HepG2 (cell line): ENCODE measurements at regions not wholly inside any gene's neighbourhood (a gene's known extent, or its start where the extent isn't known, plus 50 kb on each side); places are given as distances from the start of the nearest gene placed in this dataset.

ENCODE experiments used
- ATAC-seq: fragments of 200-7000 bp; cut with Tn5 transposase; 3 replicates; pipeline ENCODE4 v1.9.1; 2020; ENCODE audit warnings: mild to moderate bottlenecking, moderate library complexity
- BruUV-seq: library from RNA; stranded (reverse); fragments of 400-500 nt; replicated peaks from 2 replicates; lab custom pipeline; 2021; lab: Mats Ljungman, UMichigan
- CTCF ChIA-PET: fragments of 300-600 bp; formaldehyde crosslinking; extraction: SDS; loops from one replicate; lab custom pipeline; 2021; ENCODE audit warnings: low total read pairs, inconsistent platforms, low intra/inter-chr PET ratio; lab: Yijun Ruan, JAX
- POLR2A ChIA-PET: fragments of 350-600 bp; sonication (Branson Sonifier 250); formaldehyde crosslinking; loops from one replicate; lab custom pipeline; 2020; ENCODE audit warnings: antibody characterized with exemption, inconsistent platforms; lab: Yijun Ruan, JAX
- DNase-seq: peaks from one replicate; pipeline ENCODE4 v3.0.0-alpha.2; 2015; ENCODE audit warnings: low spot score
- FAIRE-seq: peaks from 3 replicates; lab custom pipeline; 2011; peaks lifted over from hg19 to GRCh38; lab: Jason Lieb, UNC
- H2AFZ ChIP-seq: one replicate; pipeline ENCODE4 v1.6.1; 2011; ENCODE audit warnings: low read length, inconsistent platforms
- H3K27ac ChIP-seq: fragments of 300-600 bp; 3 replicates; pipeline ENCODE4 v1.8.0; 2011; ENCODE audit warnings: mixed run types, mild to moderate bottlenecking, mixed read lengths, low read length, inconsistent platforms; ENCODE audit not compliant: insufficient read depth; ENCODE audit errors: extremely low read length
- H3K27me3 ChIP-seq, 2 experiments: fragments of 200-600 bp in 1 of 2; 2 replicates in 1 of 2; 3 replicates in 1 of 2; pipeline versions ENCODE4 v1.6.0 to v1.8.0; 2011; ENCODE audit warnings: low read length in 2 of 2, mild to moderate bottlenecking in 2 of 2, moderate library complexity in 2 of 2, inconsistent platforms in 1 of 2; ENCODE audit not compliant: insufficient read depth in 2 of 2, control insufficient read depth in 1 of 2
- H3K36me3 ChIP-seq, 2 experiments: fragments of 200-600 bp in 1 of 2; replicated peaks in 1 of 2; 2 replicates in 1 of 2; 3 replicates in 1 of 2; pipeline versions ENCODE4 v1.5.1 to v1.8.0; 2011; ENCODE audit warnings: low read length in 2 of 2, inconsistent platforms in 1 of 2; ENCODE audit not compliant: insufficient read depth in 2 of 2, control insufficient read depth in 1 of 2
- H3K4me1 ChIP-seq: 2 replicates; pipeline ENCODE4 v1.5.1; 2012; ENCODE audit warnings: low read length, inconsistent platforms; ENCODE audit not compliant: insufficient read depth
- H3K4me2 ChIP-seq: 2 replicates; pipeline ENCODE4 v1.6.0; 2011; ENCODE audit warnings: low read depth, low read length, inconsistent platforms
- H3K4me3 ChIP-seq, 3 experiments: fragments of 200-600 bp in 1 of 3; sonication (generic), shearing (Covaris generic) in 1 of 3; replicated peaks in 1 of 3; 2 replicates each; pipeline ENCODE4 v1.5.1; 2011 to 2016; ENCODE audit warnings: low read length in 3 of 3, inconsistent platforms in 2 of 3, low read depth in 2 of 3, mild to moderate bottlenecking in 2 of 3, control low read depth in 1 of 3, mixed read lengths in 1 of 3; ENCODE audit not compliant: insufficient read depth in 1 of 3
- H3K79me2 ChIP-seq: one replicate; pipeline ENCODE4 v1.6.1; 2011; ENCODE audit warnings: low read length, inconsistent platforms; ENCODE audit not compliant: insufficient read depth
- H3K9ac ChIP-seq: 2 replicates; pipeline ENCODE4 v1.6.0; 2011; ENCODE audit warnings: mild to moderate bottlenecking, low read depth, low read length, inconsistent platforms; ENCODE audit not compliant: insufficient read depth
- H3K9me3 ChIP-seq: 2 replicates; pipeline ENCODE4 v1.5.1; 2012; ENCODE audit warnings: mild to moderate bottlenecking, low read length
- H4K20me1 ChIP-seq: 2 replicates; pipeline ENCODE4 v1.6.0; 2011; ENCODE audit warnings: inconsistent platforms, mild to moderate bottlenecking, low read length, moderate library complexity; ENCODE audit not compliant: insufficient read depth
- ATF7 ChIP-seq, 2 experiments: fragments of 450-650 bp in 1 of 2; sonication (generic) in 1 of 2; formaldehyde crosslinking in 1 of 2; IDR thresholded peaks; 2 replicates each; pipeline versions ENCODE4 v1.4.0 to v1.6.1; 2016 to 2020; ENCODE audit warnings: antibody characterized with exemption in 1 of 2, mild to moderate bottlenecking in 1 of 2, missing genetic modification reagents in 1 of 2
- CREB1 ChIP-seq, 2 experiments: fragments of 450-650 bp in 1 of 2; IDR thresholded peaks; 2 replicates each; pipeline ENCODE4 v1.6.1; 2016 to 2017; ENCODE audit warnings: control low read depth in 1 of 2, mild to moderate bottlenecking in 1 of 2, missing compliant biosample characterization in 1 of 2, missing genetic modification characterization in 1 of 2
- CTCF ChIP-seq: sonication (generic); formaldehyde crosslinking; IDR thresholded peaks from 2 replicates; pipeline ENCODE4 v1.5.0; 2020; ENCODE audit warnings: mild to moderate bottlenecking, missing genetic modification reagents, moderate library complexity
- HINFP ChIP-seq: sonication (generic); formaldehyde crosslinking; IDR thresholded peaks from 2 replicates; pipeline ENCODE4 v1.4.0; 2020; ENCODE audit warnings: low read depth, mild to moderate bottlenecking, missing genetic modification reagents
- ZNF367 ChIP-seq: sonication (generic); formaldehyde crosslinking; IDR thresholded peaks from 2 replicates; pipeline ENCODE4 v1.4.0; 2020; ENCODE audit warnings: missing genetic modification reagents, borderline replicate concordance
- WGBS: methylation state at CpG from one replicate; pipeline ENCODE4 v1.1.6; 2017; ENCODE audit warnings: low lambda C conversion rate; 5-methylcytosine and 5-hydroxymethylcytosine counted together
- in situ Hi-C: cut with HindIII; loops from 2 replicates; pipeline ENCODE4 v1.10.0; 2017; ENCODE audit warnings: low pct_unique_long_range_greater_than_20kb; ENCODE audit not compliant: extremely low pct_ligation_motif_present
- intact Hi-C: fragments of 100-400 bp; cut with micrococcal nuclease; formaldehyde crosslinking; loops from one replicate; pipeline ENCODE4 v1.10.0; 2022; ENCODE audit not compliant: unreplicated experiment

GRCh38 chr6:126202707-126203106 is 137.2 kb upstream of the CENPW start:
- Histone ChIP-seq H3K9me3 (no peaks in the 10 kb centered on the region), H2AFZ (no peak overlapping the region), H3K27me3 (no peaks in the 10 kb centered on the region), H3K4me3 (no peak overlapping the region), H3K36me3 (no peaks in the 10 kb centered on the region; a peak in 2 of 5 replicates), H3K27ac (no peak overlapping the region), H3K79me2 (no peaks in the 10 kb centered on the region), H3K4me1 (no peaks in the 10 kb centered on the region), H4K20me1 (no peaks in the 10 kb centered on the region), H3K9ac (no peak overlapping the region), H3K4me2 (no peak overlapping the region)
- ChIA-PET POLR2A (no interaction called here), CTCF (no interaction called here)
- DNase-seq, result no peak
- BruUV-seq, result no TSS peak
- in situ Hi-C loops, result no loop called here
- WGBS, result 100% methylated on average over 2 of the region's 2 CpGs
- intact Hi-C loops, result no loop called here
- FAIRE-seq, result no peak
- ATAC-seq, result no peak
- TF ChIP-seq CTCF (CRISPR knock-in tag) (no peak), HINFP (no peak), ATF7 (IDR thresholded peaks at IDR 0.05) (peak; percentile 75), ATF7 (CRISPR knock-in tag; IDR thresholded peaks at IDR 0.05) (no peak), ZNF367 (CRISPR knock-in tag) (no peak), CREB1 (IDR thresholded peaks at IDR 0.05) (0 out of 2 replicates have a peak, but pooled peaks have one; percentile 13), CREB1 (CRISPR knock-in tag; IDR thresholded peaks at IDR 0.05) (no peak)
